Sigmoid colon (tissue), 4 donors: ENCODE measurements at regions not wholly inside any gene's neighbourhood (a gene's known extent, or its start where the extent isn't known, plus 50 kb on each side); places are given as distances from the start of the nearest gene placed in this dataset.

Experiments
- EP300 ChIP-seq, 4 donors: sonication (generic); formaldehyde crosslinking; IDR thresholded peaks; one replicate each; pipeline ENCODE4 v1.6.1; 2017; ENCODE audit warnings: antibody characterized with exemption in 4 of 4
- POLR2A ChIP-seq, 2 donors: fragments of 450-650 bp; IDR thresholded peaks; one replicate each; pipeline ENCODE4 v1.6.1; 2016; ENCODE audit warnings: antibody characterized with exemption in 2 of 2, mild to moderate bottlenecking in 2 of 2, moderate library complexity in 2 of 2

- TF ChIP-seq EP300 (IDR thresholded peaks at IDR 0.05) (no peak), POLR2A (IDR thresholded peaks at IDR 0.05) (no peak)
Observed at GRCh38 chr13:26973946-26974345, 197.7 kb downstream of the USP12 start.
